Epithelial cell of proximal tubule (primary cell): ENCODE measurements at regions not wholly inside any gene's neighbourhood (a gene's known extent, or its start where the extent isn't known, plus 50 kb on each side); places are given as distances from the start of the nearest gene placed in this dataset.

ENCODE experiments used
- DNase-seq: peaks from one replicate; pipeline ENCODE4 v3.0.0-alpha.2; 2011; ENCODE audit warnings: low read depth
- H3K4me3 ChIP-seq: 2 replicates; pipeline ENCODE4 v1.5.1; 2011; ENCODE audit warnings: low read depth, mild to moderate bottlenecking, low read length
- TF ChIP-seq, protein P1 (sequence below): conservative IDR thresholded peaks from 2 replicates; pipeline ENCODE4 v1.5.1; 2012; ENCODE audit warnings: low read depth, mild to moderate bottlenecking, low read length

GRCh38 chr11:22989371-22989770 is 129.1 kb upstream of the CCDC179 start:
- DNase-seq: peak; percentile 19
- TF ChIP-seq, protein P1, sequence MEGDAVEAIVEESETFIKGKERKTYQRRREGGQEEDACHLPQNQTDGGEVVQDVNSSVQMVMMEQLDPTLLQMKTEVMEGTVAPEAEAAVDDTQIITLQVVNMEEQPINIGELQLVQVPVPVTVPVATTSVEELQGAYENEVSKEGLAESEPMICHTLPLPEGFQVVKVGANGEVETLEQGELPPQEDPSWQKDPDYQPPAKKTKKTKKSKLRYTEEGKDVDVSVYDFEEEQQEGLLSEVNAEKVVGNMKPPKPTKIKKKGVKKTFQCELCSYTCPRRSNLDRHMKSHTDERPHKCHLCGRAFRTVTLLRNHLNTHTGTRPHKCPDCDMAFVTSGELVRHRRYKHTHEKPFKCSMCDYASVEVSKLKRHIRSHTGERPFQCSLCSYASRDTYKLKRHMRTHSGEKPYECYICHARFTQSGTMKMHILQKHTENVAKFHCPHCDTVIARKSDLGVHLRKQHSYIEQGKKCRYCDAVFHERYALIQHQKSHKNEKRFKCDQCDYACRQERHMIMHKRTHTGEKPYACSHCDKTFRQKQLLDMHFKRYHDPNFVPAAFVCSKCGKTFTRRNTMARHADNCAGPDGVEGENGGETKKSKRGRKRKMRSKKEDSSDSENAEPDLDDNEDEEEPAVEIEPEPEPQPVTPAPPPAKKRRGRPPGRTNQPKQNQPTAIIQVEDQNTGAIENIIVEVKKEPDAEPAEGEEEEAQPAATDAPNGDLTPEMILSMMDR: no peak
- H3K4me3 ChIP-seq: no peak overlapping the region

GRCh38 chr11:22991196-22991595 is 130.9 kb upstream of the CCDC179 start:
- DNase-seq: no peak
- TF ChIP-seq, protein P1: no peak
- no peak overlapping the region for H3K4me3 ChIP-seq

- DNase-seq: no peak
- TF ChIP-seq, protein P1: no peak
- H3K4me3 ChIP-seq: no peak overlapping the region
Observed at GRCh38 chr11:23006730-23007129, 146.5 kb upstream of the CCDC179 start.

DNA sequence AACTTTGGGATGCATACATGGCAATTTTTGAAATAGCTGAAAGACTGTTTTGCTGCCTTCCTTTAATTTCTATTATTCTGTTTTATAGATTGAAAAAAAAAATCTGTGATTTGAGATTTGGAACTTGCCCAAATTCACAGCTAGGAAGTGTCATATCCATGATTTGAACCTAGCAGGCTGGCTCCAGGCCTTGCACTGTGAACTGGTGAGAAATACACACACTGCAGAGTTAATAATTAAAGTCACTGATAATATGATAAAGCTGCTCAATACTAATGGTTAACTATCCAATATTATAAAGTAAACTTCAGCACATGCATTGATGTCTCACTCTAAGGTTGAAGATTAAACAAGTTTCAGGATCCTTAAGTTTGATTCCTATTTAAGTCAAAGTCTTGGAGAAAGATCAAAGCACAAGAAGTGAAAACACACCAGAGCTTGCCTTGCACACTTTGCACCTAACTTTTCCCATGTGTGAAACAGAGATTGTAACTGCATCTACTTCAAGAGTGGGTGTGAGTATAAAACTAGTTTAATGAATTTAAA is 150.6 kb upstream of the CCDC179 start:
- H3K4me3 ChIP-seq: no peak overlapping the region
- DNase-seq: no peak
- TF ChIP-seq, protein P1: no peak

- no peak overlapping the region for H3K4me3 ChIP-seq
- DNase-seq: no peak
- TF ChIP-seq, protein P1: no peak
Observed at GRCh38 chr11:23012930-23013329, 152.7 kb upstream of the CCDC179 start.

- TF ChIP-seq, protein P1: no peak
- H3K4me3 ChIP-seq: no peak overlapping the region
- DNase-seq: no peak
Observed at GRCh38 chr11:23013509-23013908, 153.2 kb upstream of the CCDC179 start.

DNA sequence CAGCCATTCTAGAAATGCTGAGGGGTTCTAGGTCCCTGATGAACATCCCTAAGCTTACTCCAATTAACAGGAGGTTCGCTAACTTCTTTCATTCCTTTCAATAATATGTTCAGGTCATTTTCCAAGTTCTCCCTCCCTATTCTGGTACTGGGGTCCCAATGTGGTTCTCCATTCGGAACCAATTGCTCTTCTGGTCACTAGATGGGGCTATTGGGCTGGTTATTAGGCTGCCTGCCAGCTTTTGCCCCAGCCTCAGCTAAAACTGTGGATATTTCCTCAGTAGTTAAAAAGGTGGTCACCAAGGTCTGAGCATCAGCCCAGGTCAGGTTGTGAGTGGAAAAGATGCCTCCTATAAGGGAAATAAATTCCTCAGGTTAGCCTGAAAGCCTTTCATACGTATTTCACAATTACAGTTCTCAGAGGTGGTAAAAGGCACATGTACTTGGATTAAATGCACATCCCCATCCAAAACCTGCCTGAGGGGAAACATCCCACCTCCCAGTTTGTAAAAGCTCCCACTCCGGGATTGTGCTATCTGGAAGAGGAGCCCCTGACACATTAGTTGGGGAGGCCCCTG is 161.1 kb upstream of the CCDC179 start:
- TF ChIP-seq, protein P1: peak; percentile 85
- H3K4me3 ChIP-seq: no peak overlapping the region
- no peak for DNase-seq
